Parathyroid adenoma (tissue), 2 donors: ENCODE measurements at regions not wholly inside any gene's neighbourhood (a gene's known extent, or its start where the extent isn't known, plus 50 kb on each side); places are given as distances from the start of the nearest gene placed in this dataset.

Experiments used
- H2AFZ ChIP-seq: fragments of 300-600 bp; sonication (generic); one replicate; pipeline ENCODE4 v1.7.0; 2017; ENCODE audit warnings: antibody characterized with exemption, mild to moderate bottlenecking
- H3K27ac ChIP-seq: fragments of 300-600 bp; sonication (generic); one replicate; pipeline ENCODE4 v1.7.0; 2017
- H3K27me3 ChIP-seq: fragments of 300-600 bp; sonication (generic); one replicate; pipeline ENCODE4 v1.7.0; 2017; ENCODE audit warnings: low read length; ENCODE audit not compliant: control insufficient read depth, insufficient read depth
- H3K36me3 ChIP-seq: fragments of 300-600 bp; sonication (generic); one replicate; pipeline ENCODE4 v1.7.0; 2017; ENCODE audit warnings: low read length; ENCODE audit not compliant: control insufficient read depth, insufficient read depth
- H3K4me1 ChIP-seq: fragments of 300-600 bp; sonication (generic); one replicate; pipeline ENCODE4 v1.7.0; 2017; ENCODE audit warnings: control low read depth
- H3K4me2 ChIP-seq: fragments of 300-600 bp; sonication (generic); one replicate; pipeline ENCODE4 v1.7.0; 2017; ENCODE audit warnings: low read length
- H3K4me3 ChIP-seq: fragments of 300-600 bp; sonication (generic); one replicate; pipeline ENCODE4 v1.7.0; 2017; ENCODE audit warnings: low read depth, low read length
- H3K79me2 ChIP-seq: fragments of 300-600 bp; sonication (generic); one replicate; pipeline ENCODE4 v1.7.0; 2017; ENCODE audit warnings: control low read depth
- H3K9ac ChIP-seq: fragments of 300-600 bp; sonication (generic); one replicate; pipeline ENCODE4 v1.7.0; 2017; ENCODE audit warnings: mild to moderate bottlenecking
- H3K9me3 ChIP-seq: fragments of 300-600 bp; sonication (generic); one replicate; pipeline ENCODE4 v1.7.0; 2017; ENCODE audit warnings: low read length; ENCODE audit not compliant: control insufficient read depth
- TF ChIP-seq, protein P1 (sequence below): fragments of 300-600 bp; sonication (generic); IDR thresholded peaks from one replicate; pipeline ENCODE4 v1.7.0; 2017; ENCODE audit warnings: antibody characterized with exemption, mild to moderate bottlenecking
- donor health status: primary hyperparathyroidism.

DNA sequence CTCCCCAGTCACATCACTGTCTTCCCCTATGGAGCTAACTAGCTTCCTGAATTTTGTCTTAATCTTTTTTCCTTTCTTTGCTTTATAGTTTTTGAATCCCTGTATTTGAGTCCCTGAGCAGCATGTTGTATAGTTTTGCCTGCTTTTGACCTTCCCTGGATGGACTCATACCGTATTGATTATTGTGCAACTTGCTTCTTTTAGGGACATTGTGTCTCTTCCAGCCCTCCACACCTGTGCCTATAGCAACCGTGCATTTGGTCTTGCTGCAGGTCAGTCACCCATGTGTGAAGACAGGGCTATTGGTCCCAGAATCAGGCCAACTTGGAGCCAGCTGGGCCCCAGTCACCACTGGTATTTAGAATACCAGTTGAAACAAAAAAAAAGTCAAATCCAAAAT, 158.9 kb upstream of the ADCY1 start:
- Histone ChIP-seq H3K27ac (no peak overlapping the region), H3K9me3 (no peaks in the 10 kb centered on the region), H3K4me3 (no peak overlapping the region), H3K79me2 (no peaks in the 10 kb centered on the region), H3K4me2 (no peak overlapping the region), H3K9ac (no peak overlapping the region), H3K4me1 (no peaks in the 10 kb centered on the region), H3K36me3 (no peaks in the 10 kb centered on the region), H2AFZ (no peak overlapping the region), H3K27me3 (no peaks in the 10 kb centered on the region)
- TF ChIP-seq, protein P1, sequence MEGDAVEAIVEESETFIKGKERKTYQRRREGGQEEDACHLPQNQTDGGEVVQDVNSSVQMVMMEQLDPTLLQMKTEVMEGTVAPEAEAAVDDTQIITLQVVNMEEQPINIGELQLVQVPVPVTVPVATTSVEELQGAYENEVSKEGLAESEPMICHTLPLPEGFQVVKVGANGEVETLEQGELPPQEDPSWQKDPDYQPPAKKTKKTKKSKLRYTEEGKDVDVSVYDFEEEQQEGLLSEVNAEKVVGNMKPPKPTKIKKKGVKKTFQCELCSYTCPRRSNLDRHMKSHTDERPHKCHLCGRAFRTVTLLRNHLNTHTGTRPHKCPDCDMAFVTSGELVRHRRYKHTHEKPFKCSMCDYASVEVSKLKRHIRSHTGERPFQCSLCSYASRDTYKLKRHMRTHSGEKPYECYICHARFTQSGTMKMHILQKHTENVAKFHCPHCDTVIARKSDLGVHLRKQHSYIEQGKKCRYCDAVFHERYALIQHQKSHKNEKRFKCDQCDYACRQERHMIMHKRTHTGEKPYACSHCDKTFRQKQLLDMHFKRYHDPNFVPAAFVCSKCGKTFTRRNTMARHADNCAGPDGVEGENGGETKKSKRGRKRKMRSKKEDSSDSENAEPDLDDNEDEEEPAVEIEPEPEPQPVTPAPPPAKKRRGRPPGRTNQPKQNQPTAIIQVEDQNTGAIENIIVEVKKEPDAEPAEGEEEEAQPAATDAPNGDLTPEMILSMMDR: no peak

DNA sequence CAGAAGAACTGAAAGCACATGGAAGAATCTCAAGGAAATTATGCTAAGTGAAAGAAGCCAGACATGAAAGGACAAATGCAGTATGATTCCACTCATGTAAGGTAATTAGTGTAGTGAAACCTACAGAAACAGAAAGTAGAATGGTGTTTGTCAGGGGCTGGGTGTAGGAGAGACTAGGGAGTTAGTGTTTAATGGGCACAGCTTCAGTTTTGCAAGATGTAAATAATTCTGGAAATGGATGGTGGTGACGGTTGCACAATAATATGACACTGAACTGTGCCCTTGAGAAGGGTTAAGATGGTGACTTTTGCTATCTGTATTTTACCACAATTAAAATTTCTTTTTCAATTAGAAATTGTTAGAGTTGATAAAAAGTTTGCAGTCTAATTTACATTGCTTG, 157.3 kb upstream of the ADCY1 start:
- no peak overlapping the region for H2AFZ ChIP-seq
- TF ChIP-seq, protein P1: no peak
- no peak overlapping the region for H3K4me2 ChIP-seq
- no peaks in the 10 kb centered on the region for H3K4me1 ChIP-seq
- H3K36me3 ChIP-seq: no peaks in the 10 kb centered on the region
- no peaks in the 10 kb centered on the region for H3K9me3 ChIP-seq
- H3K27me3 ChIP-seq: no peaks in the 10 kb centered on the region
- no peak overlapping the region for H3K4me3 ChIP-seq
- H3K9ac ChIP-seq: no peak overlapping the region
- no peaks in the 10 kb centered on the region for H3K79me2 ChIP-seq
- no peak overlapping the region for H3K27ac ChIP-seq

DNA sequence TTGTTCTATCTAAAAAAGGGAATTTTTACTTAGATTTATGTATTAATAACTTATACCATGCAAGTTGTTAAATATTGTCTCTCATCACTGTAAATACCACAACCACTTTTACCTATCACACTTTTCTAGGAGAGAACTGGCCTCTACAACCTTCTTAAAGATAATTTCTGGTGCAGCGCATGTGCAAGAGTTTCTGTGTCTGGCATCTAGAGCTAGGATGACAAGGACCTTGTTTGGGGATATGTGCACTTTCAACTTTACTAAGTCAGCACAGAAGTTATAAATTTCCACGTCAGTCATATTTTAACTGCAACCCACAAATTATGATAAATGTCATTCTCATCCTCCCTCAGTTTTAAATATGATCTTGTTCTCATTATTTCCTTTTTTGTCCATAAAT, 156.9 kb upstream of the ADCY1 start:
- TF ChIP-seq, protein P1: no peak
- no peak overlapping the region for H3K4me2 ChIP-seq
- no peak overlapping the region for H3K9ac ChIP-seq
- H3K27me3 ChIP-seq: no peaks in the 10 kb centered on the region
- H3K4me1 ChIP-seq: no peaks in the 10 kb centered on the region
- no peak overlapping the region for H3K27ac ChIP-seq
- H3K9me3 ChIP-seq: no peaks in the 10 kb centered on the region
- no peaks in the 10 kb centered on the region for H3K79me2 ChIP-seq
- no peak overlapping the region for H3K4me3 ChIP-seq
- no peak overlapping the region for H2AFZ ChIP-seq
- H3K36me3 ChIP-seq: no peaks in the 10 kb centered on the region

DNA sequence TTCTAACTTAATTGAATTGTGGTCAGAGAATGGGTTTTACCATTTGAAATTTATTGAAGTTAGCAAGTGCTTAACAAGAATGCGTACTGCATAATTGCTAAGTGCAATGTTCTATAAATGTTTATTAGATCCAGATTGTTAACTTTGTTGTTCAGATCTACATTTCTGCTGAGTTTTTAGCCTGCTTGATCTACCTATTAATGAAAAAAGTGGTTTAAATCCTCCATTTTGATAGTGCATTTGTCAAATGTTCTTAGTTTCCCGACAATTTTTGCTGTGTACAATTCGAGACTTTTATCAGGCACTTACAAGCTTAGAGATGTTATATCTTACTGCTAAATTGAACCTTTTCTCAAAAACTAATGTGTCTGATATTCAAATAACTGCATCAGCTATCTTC, 156.4 kb upstream of the ADCY1 start:
- no peak overlapping the region for H3K27ac ChIP-seq
- no peaks in the 10 kb centered on the region for H3K79me2 ChIP-seq
- no peak overlapping the region for H2AFZ ChIP-seq
- no peaks in the 10 kb centered on the region for H3K4me1 ChIP-seq
- no peak overlapping the region for H3K4me3 ChIP-seq
- no peaks in the 10 kb centered on the region for H3K9me3 ChIP-seq
- TF ChIP-seq, protein P1: no peak
- no peak overlapping the region for H3K4me2 ChIP-seq
- H3K36me3 ChIP-seq: no peaks in the 10 kb centered on the region
- H3K9ac ChIP-seq: no peak overlapping the region
- no peaks in the 10 kb centered on the region for H3K27me3 ChIP-seq

DNA sequence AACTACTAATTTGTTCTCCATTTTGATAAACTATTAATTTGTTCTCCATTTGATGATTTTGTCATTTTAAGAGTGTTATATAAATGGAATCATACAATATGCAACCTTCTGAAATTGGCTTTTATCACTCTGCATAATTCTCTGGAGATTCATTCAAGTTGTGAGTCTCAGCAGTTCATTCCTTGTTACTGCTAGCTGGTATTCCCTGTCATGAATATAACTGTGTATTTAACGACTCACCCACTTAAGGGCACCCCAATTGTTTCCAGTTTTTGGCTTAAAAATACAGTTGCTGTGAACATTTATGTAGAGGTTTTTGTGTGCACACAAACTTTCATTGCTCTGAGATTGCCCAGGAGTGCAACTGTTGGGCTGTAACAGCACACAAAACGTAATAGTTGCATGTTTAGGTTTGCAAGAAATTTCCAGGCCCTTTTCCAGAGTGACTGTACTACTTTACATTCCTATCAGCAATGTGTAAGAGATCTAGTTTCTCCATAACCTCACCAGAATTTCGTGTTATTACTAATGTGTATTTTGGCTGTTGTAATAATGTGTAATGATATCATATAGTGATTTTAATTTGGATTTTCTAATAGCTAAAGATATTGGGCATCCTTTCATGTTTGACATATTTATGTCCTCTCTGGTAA, 153.2 kb upstream of the ADCY1 start:
- TF ChIP-seq, protein P1: no peak
- no peaks in the 10 kb centered on the region for H3K9me3 ChIP-seq
- H3K36me3 ChIP-seq: no peaks in the 10 kb centered on the region
- H2AFZ ChIP-seq: no peak overlapping the region
- H3K27me3 ChIP-seq: no peaks in the 10 kb centered on the region
- no peaks in the 10 kb centered on the region for H3K4me1 ChIP-seq
- H3K79me2 ChIP-seq: no peaks in the 10 kb centered on the region
- H3K27ac ChIP-seq: no peak overlapping the region
- H3K4me2 ChIP-seq: no peak overlapping the region
- no peak overlapping the region for H3K4me3 ChIP-seq
- H3K9ac ChIP-seq: no peak overlapping the region
